GM18867 (cell line): ENCODE measurements at regions not wholly inside any gene's neighbourhood (a gene's known extent, or its start where the extent isn't known, plus 50 kb on each side); places are given as distances from the start of the nearest gene placed in this dataset.
"Not testable (repeated sequence)": the region's sequence is repeated elsewhere in the genome, so short reads cannot be mapped to it uniquely, and the experiment has no call there.

ENCODE experiments used
- ATAC-seq: cut with Tn5 transposase; IDR thresholded peaks from one replicate; pipeline ENCODE4 v1.9.1; 2021; ENCODE audit warnings: mild to moderate bottlenecking, moderate library complexity; ENCODE audit not compliant: unreplicated experiment

- ATAC-seq, result no peak
These were observed 53.6 kb upstream of the RPRM start for GRCh38 chr2:153532140-153532539.

GRCh38 chr2:153533803-153534202 lies 55.2 kb upstream of the RPRM start:
- not testable (repeated sequence) for ATAC-seq

GRCh38 chr2:153534590-153534989 lies 56.0 kb upstream of the RPRM start:
- ATAC-seq, result not testable (repeated sequence)

- no peak for ATAC-seq
These were observed 57.6 kb upstream of the RPRM start for GRCh38 chr2:153536115-153536514.

GRCh38 chr2:153538102-153538501 lies 59.5 kb upstream of the RPRM start:
- ATAC-seq, result not testable (repeated sequence)

- peak; percentile 63 for ATAC-seq
These were observed 65.1 kb upstream of the RPRM start for GRCh38 chr2:153543635-153544071.

- ATAC-seq, result no peak
These were observed 67.8 kb upstream of the RPRM start for GRCh38 chr2:153546358-153546757.

GRCh38 chr2:153548536-153548935 lies 70.0 kb upstream of the RPRM start:
- no peak for ATAC-seq

- no peak for ATAC-seq
These were observed 73.1 kb upstream of the RPRM start for GRCh38 chr2:153551698-153552097.

GRCh38 chr2:153557211-153557610 lies 78.6 kb upstream of the RPRM start:
- no peak for ATAC-seq

GRCh38 chr2:153557714-153558113 lies 79.2 kb upstream of the RPRM start:
- no peak for ATAC-seq

GRCh38 chr2:153558247-153558646 lies 79.7 kb upstream of the RPRM start:
- no peak for ATAC-seq

GRCh38 chr2:153567367-153567766 lies 88.8 kb upstream of the RPRM start:
- no peak for ATAC-seq

GRCh38 chr2:153568105-153568504 lies 89.5 kb upstream of the RPRM start:
- no peak for ATAC-seq

- ATAC-seq, result no peak
These were observed 96.8 kb upstream of the RPRM start for GRCh38 chr2:153575171-153575853.

- ATAC-seq, result no peak
These were observed 105.7 kb upstream of the RPRM start for GRCh38 chr2:153584244-153584643.

GRCh38 chr2:153588408-153588807 lies 109.8 kb upstream of the RPRM start:
- no peak for ATAC-seq

- ATAC-seq, result no peak
These were observed 111.0 kb upstream of the RPRM start for GRCh38 chr2:153589586-153589985.

GRCh38 chr2:153593086-153593485 lies 114.5 kb upstream of the RPRM start:
- ATAC-seq, result not testable (repeated sequence)

GRCh38 chr2:153595939-153596338 lies 117.4 kb upstream of the RPRM start:
- ATAC-seq, result no peak

- ATAC-seq, result no peak
These were observed 123.2 kb upstream of the RPRM start for GRCh38 chr2:153601812-153602211.

GRCh38 chr2:153604133-153604532 lies 125.6 kb upstream of the RPRM start:
- ATAC-seq, result no peak

- no peak for ATAC-seq
These were observed 128.1 kb upstream of the RPRM start for GRCh38 chr2:153606623-153607022.
